Transverse colon (tissue), 4 donors: ENCODE measurements at regions not wholly inside any gene's neighbourhood (a gene's known extent, or its start where the extent isn't known, plus 50 kb on each side); places are given as distances from the start of the nearest gene placed in this dataset.

Experiments used
- EP300 ChIP-seq: sonication (generic); formaldehyde crosslinking; IDR thresholded peaks from one replicate; pipeline ENCODE4 v1.6.1; 2017; ENCODE audit warnings: antibody characterized with exemption, low read depth
- POLR2A ChIP-seq: fragments of 450-650 bp; IDR thresholded peaks from one replicate; pipeline ENCODE4 v1.6.1; 2016; ENCODE audit warnings: antibody characterized with exemption, mild to moderate bottlenecking, moderate library complexity
- POLR2AphosphoS5 ChIP-seq, 3 donors: sonication (generic); formaldehyde crosslinking; IDR thresholded peaks; one replicate each; pipeline ENCODE4 v1.6.1; 2016; ENCODE audit warnings: antibody characterized with exemption in 3 of 3
- TF ChIP-seq, protein P1 (sequence below), 5 experiments: fragments of 200-600 bp in 3 of 5; fragments of 450-650 bp in 2 of 5; sonication (generic) in 3 of 5; IDR thresholded peaks; 1 replicate in 2 of 5; 2 replicates in 3 of 5; pipeline ENCODE4 v1.5.1; 2016 to 2017; ENCODE audit warnings: antibody characterized with exemption in 5 of 5, inconsistent platforms in 3 of 5, mild to moderate bottlenecking in 2 of 5, moderate library complexity in 1 of 5

DNA sequence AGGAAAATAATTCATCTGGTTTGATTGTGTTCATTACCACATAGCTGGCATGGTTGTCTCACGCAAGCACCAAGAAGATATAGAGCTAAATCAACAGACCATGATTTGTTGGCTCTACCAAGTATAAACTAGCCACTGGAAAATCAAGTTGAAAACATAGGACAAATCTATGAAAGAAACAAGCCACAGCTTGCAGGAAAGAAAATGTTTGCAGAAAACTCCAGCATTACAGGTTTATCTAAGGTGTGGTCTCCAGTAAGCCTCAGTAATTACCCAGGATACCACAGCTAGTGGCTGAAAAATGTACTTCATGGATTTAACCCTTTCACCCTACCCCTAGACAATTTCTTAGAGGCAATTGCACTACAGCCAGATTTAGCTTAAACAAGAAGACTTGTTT lies 340.6 kb downstream of the SOX2 start:
- TF ChIP-seq POLR2AphosphoS5 (IDR thresholded peaks at IDR 0.05) (no peak), POLR2A (no peak), EP300 (no peak)
- TF ChIP-seq, protein P1, sequence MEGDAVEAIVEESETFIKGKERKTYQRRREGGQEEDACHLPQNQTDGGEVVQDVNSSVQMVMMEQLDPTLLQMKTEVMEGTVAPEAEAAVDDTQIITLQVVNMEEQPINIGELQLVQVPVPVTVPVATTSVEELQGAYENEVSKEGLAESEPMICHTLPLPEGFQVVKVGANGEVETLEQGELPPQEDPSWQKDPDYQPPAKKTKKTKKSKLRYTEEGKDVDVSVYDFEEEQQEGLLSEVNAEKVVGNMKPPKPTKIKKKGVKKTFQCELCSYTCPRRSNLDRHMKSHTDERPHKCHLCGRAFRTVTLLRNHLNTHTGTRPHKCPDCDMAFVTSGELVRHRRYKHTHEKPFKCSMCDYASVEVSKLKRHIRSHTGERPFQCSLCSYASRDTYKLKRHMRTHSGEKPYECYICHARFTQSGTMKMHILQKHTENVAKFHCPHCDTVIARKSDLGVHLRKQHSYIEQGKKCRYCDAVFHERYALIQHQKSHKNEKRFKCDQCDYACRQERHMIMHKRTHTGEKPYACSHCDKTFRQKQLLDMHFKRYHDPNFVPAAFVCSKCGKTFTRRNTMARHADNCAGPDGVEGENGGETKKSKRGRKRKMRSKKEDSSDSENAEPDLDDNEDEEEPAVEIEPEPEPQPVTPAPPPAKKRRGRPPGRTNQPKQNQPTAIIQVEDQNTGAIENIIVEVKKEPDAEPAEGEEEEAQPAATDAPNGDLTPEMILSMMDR (IDR thresholded peaks at IDR 0.05): no peak
